SK-N-SH treated with all-trans-retinoic acid at 6 μM for 48 hours (cell line): ENCODE measurements at regions not wholly inside any gene's neighbourhood (a gene's known extent, or its start where the extent isn't known, plus 50 kb on each side); places are given as distances from the start of the nearest gene placed in this dataset.

Experiments
- ATAC-seq: fragments of 200-7000 bp; cut with Tn5 transposase; 3 replicates; pipeline ENCODE4 v1.9.1; 2020; ENCODE audit warnings: mild to moderate bottlenecking, moderate library complexity
- ARNTL ChIP-seq: fragments of 450-650 bp; formaldehyde crosslinking; IDR thresholded peaks from 2 replicates; pipeline ENCODE4 v1.5.0; 2020; ENCODE audit warnings: low read depth, mild to moderate bottlenecking, moderate library complexity, borderline replicate concordance
- BACH2 ChIP-seq: fragments of 250-450 bp; sonication (Bioruptor Pico); IDR thresholded peaks from 2 replicates; pipeline ENCODE4 v1.9.0; 2021; ENCODE audit warnings: mild to moderate bottlenecking, borderline replicate concordance
- CREB5 ChIP-seq: fragments of 250-450 bp; sonication (Bioruptor Pico); IDR thresholded peaks from 2 replicates; pipeline ENCODE4 v1.5.1; 2020; ENCODE audit warnings: low read depth, mild to moderate bottlenecking, moderate library complexity
- CSDC2 ChIP-seq: fragments of 250-450 bp; sonication (Bioruptor Pico); IDR thresholded peaks from 2 replicates; pipeline ENCODE4 v1.5.0; 2020; ENCODE audit warnings: mild to moderate bottlenecking, moderate library complexity
- CSRNP3 ChIP-seq: fragments of 250-450 bp; sonication (Bioruptor Pico); IDR thresholded peaks from 2 replicates; pipeline ENCODE4 v1.5.1; 2021; ENCODE audit warnings: mild to moderate bottlenecking, moderate library complexity
- ESRRG ChIP-seq: fragments of 250-450 bp; sonication (Bioruptor Pico); IDR thresholded peaks from 2 replicates; pipeline ENCODE4 v1.6.1; 2021; ENCODE audit warnings: mild to moderate bottlenecking
- GLIS3 ChIP-seq: fragments of 250-450 bp; sonication (Bioruptor Pico); IDR thresholded peaks from 2 replicates; pipeline ENCODE4 v1.5.0; 2020; ENCODE audit warnings: mild to moderate bottlenecking, moderate library complexity
- ISL1 ChIP-seq: fragments of 250-450 bp; sonication (Bioruptor Pico); IDR thresholded peaks from 2 replicates; pipeline ENCODE4 v2.1.2; 2022; ENCODE audit warnings: mild to moderate bottlenecking, moderate library complexity
- OSR1 ChIP-seq: fragments of 250-450 bp; sonication (Bioruptor Pico); IDR thresholded peaks from 2 replicates; pipeline ENCODE4 v1.8.0; 2022; ENCODE audit warnings: moderate library complexity, mild to moderate bottlenecking, inconsistent platforms
- PATZ1 ChIP-seq: fragments of 250-450 bp; sonication (Bioruptor Pico); IDR thresholded peaks from 2 replicates; pipeline ENCODE4 v1.8.0; 2020; ENCODE audit warnings: mild to moderate bottlenecking, moderate library complexity, borderline replicate concordance
- POU6F1 ChIP-seq: fragments of 250-450 bp; sonication (Bioruptor Pico); IDR thresholded peaks from 2 replicates; pipeline ENCODE4 v1.8.0; 2021; ENCODE audit warnings: low read depth, mild to moderate bottlenecking, moderate library complexity, borderline replicate concordance
- PPARA ChIP-seq: fragments of 250-450 bp; sonication (Bioruptor Pico); IDR thresholded peaks from 2 replicates; pipeline ENCODE4 v1.5.0; 2020; ENCODE audit warnings: mild to moderate bottlenecking, borderline replicate concordance
- RARB ChIP-seq: fragments of 250-450 bp; sonication (Bioruptor Pico); IDR thresholded peaks from 2 replicates; pipeline ENCODE4 v1.8.0; 2021; ENCODE audit warnings: mild to moderate bottlenecking, moderate library complexity
- SNAI2 ChIP-seq: fragments of 250-450 bp; sonication (Bioruptor Pico); IDR thresholded peaks from 2 replicates; pipeline ENCODE4 v1.5.0; 2020; ENCODE audit warnings: mild to moderate bottlenecking, moderate library complexity
- TCF4 ChIP-seq: fragments of 250-450 bp; sonication (Bioruptor Pico); IDR thresholded peaks from 2 replicates; pipeline ENCODE4 v1.8.0; 2021; ENCODE audit warnings: mild to moderate bottlenecking, moderate library complexity, borderline replicate concordance
- TOX ChIP-seq: fragments of 250-450 bp; sonication (Bioruptor Pico); IDR thresholded peaks from 2 replicates; pipeline ENCODE4 v1.8.0; 2021; ENCODE audit warnings: mild to moderate bottlenecking, moderate library complexity, borderline replicate concordance
- TSHZ2 ChIP-seq: fragments of 250-450 bp; sonication (Bioruptor Pico); IDR thresholded peaks from 2 replicates; pipeline ENCODE4 v1.5.0; 2020; ENCODE audit warnings: mild to moderate bottlenecking, moderate library complexity
- ZC3H10 ChIP-seq: fragments of 250-450 bp; sonication (Bioruptor Pico); IDR thresholded peaks from 2 replicates; pipeline ENCODE4 v1.5.1; 2021; ENCODE audit warnings: mild to moderate bottlenecking, moderate library complexity
- ZFP3 ChIP-seq: fragments of 250-450 bp; sonication (Bioruptor Pico); IDR thresholded peaks from 2 replicates; pipeline ENCODE4 v1.5.0; 2020; ENCODE audit warnings: mild to moderate bottlenecking, moderate library complexity
- ZFP30 ChIP-seq: fragments of 450-650 bp; formaldehyde crosslinking; IDR thresholded peaks from 2 replicates; pipeline ENCODE4 v1.5.0; 2022; ENCODE audit warnings: mild to moderate bottlenecking, moderate library complexity
- ZNF565 ChIP-seq: fragments of 450-650 bp; formaldehyde crosslinking; conservative IDR thresholded peaks from 2 replicates; pipeline ENCODE4 v1.5.0; 2020; ENCODE audit warnings: low read depth, mild to moderate bottlenecking, moderate library complexity
- ZNF70 ChIP-seq: fragments of 450-650 bp; formaldehyde crosslinking; IDR thresholded peaks from 2 replicates; pipeline ENCODE4 v1.5.0; 2020; ENCODE audit warnings: mild to moderate bottlenecking, moderate library complexity
- ZNF8 ChIP-seq: fragments of 450-650 bp; formaldehyde crosslinking; IDR thresholded peaks from 2 replicates; pipeline ENCODE4 v1.5.0; 2020; ENCODE audit warnings: mild to moderate bottlenecking, moderate library complexity

- TF ChIP-seq TOX: no peak
- TF ChIP-seq ARNTL: no peak
- no peak for TF ChIP-seq PPARA (CRISPR knock-in tag)
- TF ChIP-seq ZFP3 (CRISPR knock-in tag): no peak
- no peak for TF ChIP-seq ZC3H10 (CRISPR knock-in tag)
- no peak for TF ChIP-seq TSHZ2
- no peak for TF ChIP-seq SNAI2 (CRISPR knock-in tag)
- no peak for TF ChIP-seq CSDC2 (CRISPR knock-in tag)
- TF ChIP-seq CREB5 (CRISPR knock-in tag): no peak
- no peak for TF ChIP-seq ZNF565 (CRISPR knock-in tag)
- TF ChIP-seq ESRRG: no peak
- no peak for TF ChIP-seq BACH2 (CRISPR knock-in tag)
- no peak for TF ChIP-seq OSR1 (CRISPR knock-in tag)
- no peak for TF ChIP-seq ZNF8 (CRISPR knock-in tag)
- no peak for TF ChIP-seq ZFP30 (CRISPR knock-in tag)
- no peak for TF ChIP-seq ISL1
- TF ChIP-seq ZNF70 (CRISPR knock-in tag): no peak
- no peak for TF ChIP-seq PATZ1 (CRISPR knock-in tag)
- no peak for ATAC-seq
Measured at GRCh38 chr4:111014537-111014936, 391.7 kb upstream of the PITX2 start.

- ATAC-seq: no peak
- TF ChIP-seq PATZ1 (CRISPR knock-in tag) (no peak), CREB5 (CRISPR knock-in tag) (no peak), CSRNP3 (CRISPR knock-in tag) (no peak), BACH2 (CRISPR knock-in tag) (no peak), TSHZ2 (no peak), GLIS3 (CRISPR knock-in tag) (no peak), CSDC2 (CRISPR knock-in tag) (no peak), ESRRG (no peak), POU6F1 (CRISPR knock-in tag) (no peak), ZFP30 (CRISPR knock-in tag) (no peak), OSR1 (CRISPR knock-in tag) (no peak), ZNF8 (CRISPR knock-in tag) (no peak), SNAI2 (CRISPR knock-in tag) (no peak), TCF4 (CRISPR knock-in tag) (no peak), TOX (no peak), ZNF565 (CRISPR knock-in tag) (no peak), ARNTL (no peak), PPARA (CRISPR knock-in tag) (no peak), RARB (CRISPR knock-in tag) (no peak)
- TF ChIP-seq, all 23 proteins: peak for 0
Measured at GRCh38 chr4:111016416-111016815, 393.5 kb upstream of the PITX2 start.
